WI38 (cell line): ENCODE measurements at regions not wholly inside any gene's neighbourhood (a gene's known extent, or its start where the extent isn't known, plus 50 kb on each side); places are given as distances from the start of the nearest gene placed in this dataset.

ENCODE experiments used
- H3K4me3 ChIP-seq: 2 replicates; pipeline ENCODE4 v1.5.1; 2011; ENCODE audit warnings: low read depth, mild to moderate bottlenecking, control low read depth, low read length
- TF ChIP-seq, protein P1 (sequence below): IDR thresholded peaks from 2 replicates; pipeline ENCODE4 v1.5.1; 2012; ENCODE audit warnings: low read depth, mild to moderate bottlenecking, control low read depth, low read length

- TF ChIP-seq, protein P1, sequence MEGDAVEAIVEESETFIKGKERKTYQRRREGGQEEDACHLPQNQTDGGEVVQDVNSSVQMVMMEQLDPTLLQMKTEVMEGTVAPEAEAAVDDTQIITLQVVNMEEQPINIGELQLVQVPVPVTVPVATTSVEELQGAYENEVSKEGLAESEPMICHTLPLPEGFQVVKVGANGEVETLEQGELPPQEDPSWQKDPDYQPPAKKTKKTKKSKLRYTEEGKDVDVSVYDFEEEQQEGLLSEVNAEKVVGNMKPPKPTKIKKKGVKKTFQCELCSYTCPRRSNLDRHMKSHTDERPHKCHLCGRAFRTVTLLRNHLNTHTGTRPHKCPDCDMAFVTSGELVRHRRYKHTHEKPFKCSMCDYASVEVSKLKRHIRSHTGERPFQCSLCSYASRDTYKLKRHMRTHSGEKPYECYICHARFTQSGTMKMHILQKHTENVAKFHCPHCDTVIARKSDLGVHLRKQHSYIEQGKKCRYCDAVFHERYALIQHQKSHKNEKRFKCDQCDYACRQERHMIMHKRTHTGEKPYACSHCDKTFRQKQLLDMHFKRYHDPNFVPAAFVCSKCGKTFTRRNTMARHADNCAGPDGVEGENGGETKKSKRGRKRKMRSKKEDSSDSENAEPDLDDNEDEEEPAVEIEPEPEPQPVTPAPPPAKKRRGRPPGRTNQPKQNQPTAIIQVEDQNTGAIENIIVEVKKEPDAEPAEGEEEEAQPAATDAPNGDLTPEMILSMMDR = no peak
- H3K4me3 ChIP-seq = no peak overlapping the region
Measured at GRCh38 chr2:220434385-220434784, 807.0 kb downstream of the SLC4A3 start.

DNA sequence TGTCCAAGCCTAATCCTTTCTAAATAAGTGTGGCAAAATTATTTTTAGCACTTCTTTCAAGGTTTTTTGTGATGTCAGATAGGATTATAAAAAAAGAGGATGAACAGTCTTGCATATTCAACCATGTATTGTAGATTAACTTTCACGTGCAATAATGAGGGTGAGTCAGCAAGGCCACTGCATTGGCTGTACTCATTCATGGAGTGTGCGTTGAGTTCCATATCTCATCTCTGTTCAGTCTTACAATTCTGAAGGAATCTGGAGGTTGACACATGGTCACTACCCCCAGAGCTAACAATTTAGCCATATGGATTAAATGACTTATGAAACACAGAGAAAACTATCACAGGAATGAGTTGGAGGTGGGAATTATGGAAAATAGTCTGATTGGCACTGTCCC is 810.5 kb downstream of the SLC4A3 start:
- no peak overlapping the region for H3K4me3 ChIP-seq
- TF ChIP-seq, protein P1 = no peak

DNA sequence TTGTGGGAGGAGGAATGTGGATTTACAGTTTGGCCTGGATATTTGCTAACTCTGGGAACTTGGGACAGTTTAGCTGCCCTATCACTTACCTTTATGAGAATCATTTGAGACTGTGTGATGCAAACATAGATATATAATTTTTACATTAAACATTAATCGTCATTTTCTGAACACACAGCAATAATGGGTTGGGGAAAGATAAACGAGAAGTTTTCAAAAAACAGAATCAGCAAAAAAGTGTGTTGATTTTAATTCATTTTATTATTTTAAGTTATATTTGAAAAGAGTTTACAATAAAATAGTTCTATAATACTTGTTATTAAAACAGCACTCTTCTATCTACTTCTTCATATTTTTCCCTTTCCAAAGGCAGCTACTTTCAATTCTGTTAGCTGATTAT is 813.3 kb downstream of the SLC4A3 start:
- no peak overlapping the region for H3K4me3 ChIP-seq
- TF ChIP-seq, protein P1 = no peak

DNA sequence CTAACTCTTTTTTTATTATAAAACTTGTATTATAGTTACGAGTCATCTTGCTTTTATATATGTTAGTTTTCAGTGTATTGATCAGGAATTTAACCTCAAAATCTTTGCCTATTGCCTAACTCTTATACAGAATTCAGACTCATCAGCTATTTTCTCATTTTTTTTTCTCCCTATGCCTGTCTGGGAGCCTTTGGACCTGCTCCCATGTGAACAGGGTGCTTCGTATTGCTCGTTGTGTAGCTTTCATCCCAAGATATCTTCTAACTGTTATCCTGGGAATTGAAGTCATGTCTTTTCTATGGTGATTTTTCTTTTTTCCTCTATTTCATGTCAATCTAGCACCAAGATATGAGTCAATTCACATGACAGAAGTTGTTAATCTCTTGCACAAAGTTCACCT is 814.0 kb downstream of the SLC4A3 start:
- H3K4me3 ChIP-seq = no peak overlapping the region
- TF ChIP-seq, protein P1 = no peak

GRCh38 chr2:220442012-220442411 is 814.6 kb downstream of the SLC4A3 start:
- TF ChIP-seq, protein P1 = no peak
- no peak overlapping the region for H3K4me3 ChIP-seq

GRCh38 chr2:220445429-220446105 is 818.1 kb downstream of the SLC4A3 start:
- TF ChIP-seq, protein P1 = no peak
- H3K4me3 ChIP-seq = no peak overlapping the region

- H3K4me3 ChIP-seq = no peak overlapping the region
- TF ChIP-seq, protein P1 = no peak
Measured at GRCh38 chr2:220446106-220446712, 818.8 kb downstream of the SLC4A3 start.
